Endothelial cell (in vitro differentiated cells): ENCODE measurements at regions not wholly inside any gene's neighbourhood (a gene's known extent, or its start where the extent isn't known, plus 50 kb on each side); places are given as distances from the start of the nearest gene placed in this dataset.

Experiments
- DNase-seq: peaks from one replicate; pipeline ENCODE4 v3.0.0; 2021; ENCODE audit warnings: low spot score
- H3K27ac Mint-ChIP-seq: one replicate; pipeline ENCODE4 v1.8.0; 2021; ENCODE audit warnings: mixed read lengths, inconsistent platforms; ENCODE audit not compliant: unreplicated experiment
- H3K27me3 Mint-ChIP-seq: one replicate; pipeline ENCODE4 v1.8.0; 2021; ENCODE audit warnings: mild to moderate bottlenecking, moderate library complexity, mixed read lengths, inconsistent platforms; ENCODE audit not compliant: unreplicated experiment
- H3K36me3 Mint-ChIP-seq: one replicate; pipeline ENCODE4 v1.8.0; 2021; ENCODE audit warnings: mild to moderate bottlenecking, low read depth, mixed read lengths, inconsistent platforms; ENCODE audit not compliant: unreplicated experiment
- H3K4me1 Mint-ChIP-seq: one replicate; pipeline ENCODE4 v1.8.0; 2021; ENCODE audit warnings: mild to moderate bottlenecking, mixed read lengths, inconsistent platforms; ENCODE audit not compliant: unreplicated experiment
- H3K4me3 Mint-ChIP-seq: one replicate; pipeline ENCODE4 v1.8.0; 2021; ENCODE audit warnings: mild to moderate bottlenecking, mixed read lengths, inconsistent platforms; ENCODE audit not compliant: unreplicated experiment
- H3K9me3 Mint-ChIP-seq: one replicate; pipeline ENCODE4 v1.8.0; 2021; ENCODE audit warnings: mixed read lengths, inconsistent platforms; ENCODE audit not compliant: unreplicated experiment
- CTCF ChIP-seq: fragments of 200-600 bp; sonication (generic); IDR thresholded peaks from one replicate; pipeline ENCODE4 v1.5.0; 2021; ENCODE audit warnings: antibody characterized with exemption; ENCODE audit not compliant: unreplicated experiment

DNA sequence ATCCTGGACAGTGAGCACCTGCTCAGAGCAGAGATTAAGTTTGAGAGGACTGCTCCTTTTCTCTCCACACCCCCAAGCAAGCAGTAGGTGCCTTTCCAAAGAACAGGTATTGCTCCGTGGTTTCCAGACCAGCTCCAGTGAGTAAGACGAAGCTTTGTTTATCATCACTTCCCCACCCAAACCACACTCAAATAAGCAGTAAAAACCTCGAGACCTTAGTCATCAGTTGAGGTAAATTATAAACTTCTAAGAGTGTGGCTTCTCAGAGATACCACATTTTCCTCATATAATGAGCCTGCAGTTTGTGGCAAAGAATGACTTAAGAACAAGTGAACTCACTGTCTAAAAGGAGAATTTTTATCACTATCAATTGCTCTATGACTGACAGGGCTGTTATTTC, 50.0 kb upstream of the GRB10 start:
- no peak for DNase-seq
- H3K4me3 Mint-ChIP-seq, result no peak overlapping the region
- no peaks in the 10 kb centered on the region for H3K9me3 Mint-ChIP-seq
- no peaks in the 10 kb centered on the region for H3K36me3 Mint-ChIP-seq
- no peaks in the 10 kb centered on the region for H3K4me1 Mint-ChIP-seq
- H3K27ac Mint-ChIP-seq, result no peak overlapping the region
- TF ChIP-seq CTCF, result no peak
- peaks cover 1% of the 10 kb centered on the region for H3K27me3 Mint-ChIP-seq
